IMR-90 (cell line): ENCODE measurements at regions not wholly inside any gene's neighbourhood (a gene's known extent, or its start where the extent isn't known, plus 50 kb on each side); places are given as distances from the start of the nearest gene placed in this dataset.
"Not testable (repeated sequence)": the region's sequence is repeated elsewhere in the genome, so short reads cannot be mapped to it uniquely, and the experiment has no call there.

Source experiments
- ATAC-seq: fragments of 200-7000 bp; cut with Tn5 transposase; 2 replicates; pipeline ENCODE4 v1.9.1; 2020; ENCODE audit warnings: low read depth, mild to moderate bottlenecking, moderate library complexity
- BruUV-seq: library from RNA; stranded (reverse); fragments of 400-500 nt; replicated peaks from 2 replicates; lab custom pipeline; 2021; lab: Mats Ljungman, UMichigan
- CTCF ChIA-PET: fragments of 300-600 bp; formaldehyde crosslinking; extraction: SDS; loops from one replicate; lab custom pipeline; 2021; ENCODE audit warnings: antibody characterized with exemption; lab: Yijun Ruan, JAX
- POLR2A ChIA-PET: fragments of 300-600 bp; sonication (Branson Sonifier 250); formaldehyde crosslinking; loops from one replicate; lab custom pipeline; 2022; ENCODE audit warnings: antibody characterized with exemption; ENCODE audit not compliant: unreplicated experiment; lab: Charles Lee
- DNase-seq: peaks from one replicate; pipeline ENCODE4 v3.0.0; 2013
- H2AFZ ChIP-seq: replicated peaks from 2 replicates; pipeline ENCODE3; 2013; ENCODE audit warnings: low read length, mild to moderate bottlenecking; ENCODE audit not compliant: poor library complexity
- H2AK5ac ChIP-seq: 2 replicates; pipeline ENCODE4 v1.6.1; 2013; ENCODE audit warnings: low read depth, low read length, inconsistent platforms
- H2AK9ac ChIP-seq: replicated peaks from 2 replicates; pipeline ENCODE3; 2013; ENCODE audit warnings: mild to moderate bottlenecking, low read depth, low read length, moderate library complexity; ENCODE audit not compliant: poor library complexity
- H2BK120ac ChIP-seq: 2 replicates; pipeline ENCODE4 v1.6.1; 2013; ENCODE audit warnings: low read depth, low read length, inconsistent platforms
- H2BK15ac ChIP-seq: 3 replicates; pipeline ENCODE4 v1.6.1; 2013; ENCODE audit warnings: low read depth, low read length, inconsistent platforms
- H2BK20ac ChIP-seq: 2 replicates; pipeline ENCODE4 v1.6.1; 2013; ENCODE audit warnings: low read depth, mild to moderate bottlenecking, inconsistent platforms, low read length, moderate library complexity
- H2BK5ac ChIP-seq: 2 replicates; pipeline ENCODE4 v1.6.1; 2013; ENCODE audit warnings: mild to moderate bottlenecking, low read depth, low read length, inconsistent platforms; ENCODE audit not compliant: poor library complexity, severe bottlenecking
- H3K14ac ChIP-seq: replicated peaks from 2 replicates; pipeline ENCODE4 v1.6.1; 2013; ENCODE audit warnings: low read depth, low read length, inconsistent platforms
- H3K18ac ChIP-seq: 2 replicates; pipeline ENCODE4 v1.6.1; 2013; ENCODE audit warnings: low read depth, low read length, control low read depth
- H3K23ac ChIP-seq: 2 replicates; pipeline ENCODE4 v1.6.1; 2013; ENCODE audit warnings: low read depth, low read length, inconsistent platforms
- H3K27ac ChIP-seq: 2 replicates; pipeline ENCODE4 v1.5.1; 2013; ENCODE audit warnings: mild to moderate bottlenecking, control low read depth, low read length; ENCODE audit not compliant: insufficient read depth
- H3K27me3 ChIP-seq: 2 replicates; pipeline ENCODE4 v1.6.1; 2013; ENCODE audit warnings: low read length; ENCODE audit not compliant: control insufficient read depth, insufficient read depth
- H3K36me3 ChIP-seq: 2 replicates; pipeline ENCODE4 v1.6.1; 2013; ENCODE audit warnings: low read length, mixed read lengths; ENCODE audit not compliant: control insufficient read depth, insufficient read depth
- H3K4ac ChIP-seq: 2 replicates; pipeline ENCODE4 v1.6.1; 2013; ENCODE audit warnings: low read depth, low read length, inconsistent platforms
- H3K4me1 ChIP-seq: 2 replicates; pipeline ENCODE4 v1.6.1; 2013; ENCODE audit warnings: low read length, mixed read lengths; ENCODE audit not compliant: control insufficient read depth, insufficient read depth
- H3K4me2 ChIP-seq: 2 replicates; pipeline ENCODE4 v1.6.1; 2013; ENCODE audit warnings: low read depth, mild to moderate bottlenecking, control low read depth, low read length, moderate library complexity
- H3K4me3 ChIP-seq: 2 replicates; pipeline ENCODE4 v1.5.1; 2013; ENCODE audit warnings: low read depth, mild to moderate bottlenecking, control low read depth, low read length, moderate library complexity; ENCODE audit not compliant: insufficient read depth
- H3K56ac ChIP-seq: 2 replicates; pipeline ENCODE4 v1.6.1; 2013; ENCODE audit warnings: low read length, inconsistent platforms; ENCODE audit not compliant: insufficient read depth; ENCODE audit errors: extremely low read depth
- H3K79me1 ChIP-seq, 2 experiments: 2 replicates each; pipeline ENCODE4 v1.6.1; 2013; ENCODE audit warnings: low read length in 2 of 2, inconsistent platforms in 1 of 2, low read depth in 1 of 2
- H3K9ac ChIP-seq: 2 replicates; pipeline ENCODE4 v1.6.1; 2013; ENCODE audit warnings: low read depth, low read length, control low read depth
- H3K9me1 ChIP-seq: 2 replicates; pipeline ENCODE4 v1.6.1; 2013; ENCODE audit warnings: low read length, inconsistent platforms; ENCODE audit not compliant: insufficient read depth
- H3K9me3 ChIP-seq: 2 replicates; pipeline ENCODE4 v1.6.1; 2013; ENCODE audit warnings: low read length; ENCODE audit not compliant: control insufficient read depth, insufficient read depth
- H4K20me1 ChIP-seq: 2 replicates; pipeline ENCODE4 v1.6.1; 2013; ENCODE audit warnings: low read length, inconsistent platforms; ENCODE audit not compliant: insufficient read depth
- H4K5ac ChIP-seq: 2 replicates; pipeline ENCODE4 v1.6.1; 2013; ENCODE audit warnings: mild to moderate bottlenecking, low read depth, low read length, control low read depth
- H4K8ac ChIP-seq, 2 experiments: 2 replicates each; pipeline ENCODE4 v1.6.1; 2013; ENCODE audit warnings: low read depth in 2 of 2, low read length in 2 of 2, control low read depth in 1 of 2, inconsistent platforms in 1 of 2
- H4K91ac ChIP-seq: 2 replicates; pipeline ENCODE4 v1.6.1; 2013; ENCODE audit warnings: low read depth, low read length, inconsistent platforms; ENCODE audit not compliant: insufficient read depth
- WGBS, 2 experiments: methylation state at CpG; one replicate each; pipeline versions ENCODE4 v1.1.5 to v1.1.7; 2013; ENCODE audit warnings: missing lambda C conversion rate in 2 of 2; ENCODE audit not compliant: insufficient read length in 1 of 2; ENCODE audit errors: extremely low coverage in 2 of 2; 5-methylcytosine and 5-hydroxymethylcytosine counted together
- dilution Hi-C: fragments of 300-500 bp; cut with HindIII; formaldehyde crosslinking; loops from one replicate; pipeline ENCODE4 v1.14.3; 2018; ENCODE audit warnings: low sequenced_read_pairs; ENCODE audit not compliant: unreplicated experiment
- in situ Hi-C: fragments of 300-500 bp; cut with MboI; formaldehyde crosslinking; loops from 3 replicates; pipeline ENCODE4 v1.14.3; 2019; ENCODE audit warnings: low sequenced_read_pairs, inconsistent platforms, mixed read lengths
- intact Hi-C: fragments of 100-400 bp; cut with micrococcal nuclease; formaldehyde crosslinking; loops from 2 replicates; pipeline ENCODE4 v1.10.0; 2022

GRCh38 chr14:106088860-106089259 is 562.5 kb downstream of the TMEM121 start:
- H2BK20ac ChIP-seq, H4K91ac ChIP-seq, BruUV-seq, POLR2A ChIA-PET, intact Hi-C loops, H3K9me1 ChIP-seq, H2BK5ac ChIP-seq, H3K56ac ChIP-seq, H3K79me1 ChIP-seq, H3K36me3 ChIP-seq, H3K14ac ChIP-seq, H3K23ac ChIP-seq, H4K20me1 ChIP-seq, H3K18ac ChIP-seq, H3K27ac ChIP-seq, in situ Hi-C loops, CTCF ChIA-PET, dilution Hi-C loops, H3K27me3 ChIP-seq, DNase-seq, H2BK15ac ChIP-seq, H3K4me3 ChIP-seq, H4K8ac ChIP-seq, ATAC-seq, H3K4me2 ChIP-seq, H3K9ac ChIP-seq, H3K4me1 ChIP-seq, H3K4ac ChIP-seq, H3K9me3 ChIP-seq, H2AK5ac ChIP-seq, H2AK9ac ChIP-seq, H2AFZ ChIP-seq, H2BK120ac ChIP-seq, H4K5ac ChIP-seq: not testable (repeated sequence)
- no CpG with 5 or more reads among the region's 3 CpGs for WGBS, 2 experiments
